SK-N-SH (cell line): ENCODE measurements at regions not wholly inside any gene's neighbourhood (a gene's known extent, or its start where the extent isn't known, plus 50 kb on each side); places are given as distances from the start of the nearest gene placed in this dataset.

ENCODE experiments used
- CHD2 ChIP-seq: fragments of 150-350 bp; IDR thresholded peaks from 2 replicates; pipeline ENCODE4 v1.6.1; 2018; ENCODE audit warnings: low read length; ENCODE audit not compliant: partially characterized antibody
- CTCF ChIP-seq: fragments of 200-600 bp; sonication (generic); IDR thresholded peaks from 2 replicates; pipeline ENCODE4 v1.6.1; 2017; ENCODE audit warnings: antibody characterized with exemption, mild to moderate bottlenecking, moderate library complexity
- FOXJ3 ChIP-seq: sonication (generic); formaldehyde crosslinking; IDR thresholded peaks from 2 replicates; pipeline ENCODE4 v1.5.1; 2020; ENCODE audit warnings: mild to moderate bottlenecking, missing genetic modification reagents
- MAX ChIP-seq: IDR thresholded peaks from 2 replicates; pipeline ENCODE4 v1.4.0; 2012; ENCODE audit warnings: low read depth
- REST ChIP-seq: IDR thresholded peaks from 2 replicates; pipeline ENCODE4 v1.6.1; 2012; ENCODE audit warnings: mild to moderate bottlenecking, low read depth, low read length, moderate library complexity
- RFX5 ChIP-seq: IDR thresholded peaks from 2 replicates; pipeline ENCODE4 v1.6.1; 2012; ENCODE audit warnings: mild to moderate bottlenecking, improper control_type of control experiment, low read length
- SMC3 ChIP-seq: IDR thresholded peaks from 2 replicates; pipeline ENCODE4 v1.6.1; 2012; ENCODE audit warnings: low read depth, low read length, improper control_type of control experiment
- TAF1 ChIP-seq: IDR thresholded peaks from 2 replicates; pipeline ENCODE4 v1.6.1; 2012; ENCODE audit warnings: low read depth, mild to moderate bottlenecking, low read length, moderate library complexity, borderline replicate concordance
- TCF12 ChIP-seq: IDR thresholded peaks from 2 replicates; pipeline ENCODE4 v1.4.0; 2012
- TEAD4 ChIP-seq: IDR thresholded peaks from 2 replicates; pipeline ENCODE4 v1.4.0; 2012; ENCODE audit warnings: mild to moderate bottlenecking, borderline replicate concordance; ENCODE audit not compliant: insufficient read depth
- USF2 ChIP-seq: fragments of 150-350 bp; IDR thresholded peaks from 2 replicates; pipeline ENCODE4 v1.6.1; 2017; ENCODE audit warnings: antibody characterized with exemption, low read length, low read depth, borderline replicate concordance
- TF ChIP-seq, protein P1 (sequence below): IDR thresholded peaks from 2 replicates; pipeline ENCODE4; 2012

GRCh38 chr13:33697926-33698325 is 120.0 kb upstream of the RFC3 start:
- TF ChIP-seq TEAD4 (no peak), TCF12 (no peak), CTCF (no peak), REST (no peak), TAF1 (no peak), RFX5 (no peak), SMC3 (no peak), FOXJ3 (CRISPR knock-in tag) (no peak), USF2 (no peak), CHD2 (no peak), MAX (no peak)
- TF ChIP-seq, protein P1, sequence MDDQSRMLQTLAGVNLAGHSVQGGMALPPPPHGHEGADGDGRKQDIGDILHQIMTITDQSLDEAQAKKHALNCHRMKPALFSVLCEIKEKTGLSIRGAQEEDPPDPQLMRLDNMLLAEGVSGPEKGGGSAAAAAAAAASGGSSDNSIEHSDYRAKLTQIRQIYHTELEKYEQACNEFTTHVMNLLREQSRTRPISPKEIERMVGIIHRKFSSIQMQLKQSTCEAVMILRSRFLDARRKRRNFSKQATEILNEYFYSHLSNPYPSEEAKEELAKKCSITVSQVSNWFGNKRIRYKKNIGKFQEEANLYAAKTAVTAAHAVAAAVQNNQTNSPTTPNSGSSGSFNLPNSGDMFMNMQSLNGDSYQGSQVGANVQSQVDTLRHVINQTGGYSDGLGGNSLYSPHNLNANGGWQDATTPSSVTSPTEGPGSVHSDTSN = no peak
